ENCODE measurements at regions not wholly inside any gene's neighbourhood (a gene's known extent, or its start where the extent isn't known, plus 50 kb on each side); places are given as distances from the start of the nearest gene placed in this dataset.

DNA sequence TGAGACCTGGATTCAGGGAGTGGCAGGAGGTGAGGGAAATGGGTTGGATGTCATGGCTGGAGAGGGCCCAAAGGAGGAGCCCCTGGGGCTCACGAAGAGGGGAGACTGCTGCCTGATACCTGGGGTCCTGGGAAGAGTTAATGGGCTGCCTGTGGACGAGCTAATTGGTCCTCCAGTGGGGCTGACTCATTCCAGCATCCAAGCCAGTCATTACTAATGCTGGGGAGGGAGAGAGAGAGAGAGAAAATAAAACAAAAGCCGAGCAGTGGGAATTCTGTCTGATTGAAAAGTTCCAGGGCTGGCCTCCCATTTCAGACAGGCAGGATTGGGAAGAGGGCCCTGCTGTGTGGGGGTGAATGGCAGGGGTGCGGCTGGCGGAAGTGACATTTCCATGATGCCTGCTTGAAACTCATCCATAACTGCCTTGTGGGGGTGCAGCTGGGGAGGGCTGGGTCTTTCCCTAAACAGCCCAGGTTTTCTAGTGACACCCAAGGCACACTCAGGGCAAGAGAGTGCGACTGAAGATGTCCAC lies 297.8 kb downstream of the RPS24 start:
- H3K4me2 ChIP-seq = peak overlapping the region; percentile 32; the same call in 1 of the 2 replicates
- WGBS (ENCODE audit: low lambda C conversion rate) = 57% methylated on average over 6 of the region's 6 CpGs
- H3K9ac ChIP-seq = no peak overlapping the region
- TF ChIP-seq MXI1 (IDR thresholded peaks at IDR 0.05; ENCODE audit: low read depth, low read length) = no peak
- no peak for TF ChIP-seq SIN3A (IDR thresholded peaks at IDR 0.05; ENCODE audit: borderline replicate concordance, low read depth, low read length)
- TF ChIP-seq, protein P1, sequence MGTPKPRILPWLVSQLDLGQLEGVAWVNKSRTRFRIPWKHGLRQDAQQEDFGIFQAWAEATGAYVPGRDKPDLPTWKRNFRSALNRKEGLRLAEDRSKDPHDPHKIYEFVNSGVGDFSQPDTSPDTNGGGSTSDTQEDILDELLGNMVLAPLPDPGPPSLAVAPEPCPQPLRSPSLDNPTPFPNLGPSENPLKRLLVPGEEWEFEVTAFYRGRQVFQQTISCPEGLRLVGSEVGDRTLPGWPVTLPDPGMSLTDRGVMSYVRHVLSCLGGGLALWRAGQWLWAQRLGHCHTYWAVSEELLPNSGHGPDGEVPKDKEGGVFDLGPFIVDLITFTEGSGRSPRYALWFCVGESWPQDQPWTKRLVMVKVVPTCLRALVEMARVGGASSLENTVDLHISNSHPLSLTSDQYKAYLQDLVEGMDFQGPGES (IDR thresholded peaks at IDR 0.05; ENCODE audit: low read depth, low read length) = no peak
- 0 out of 2 replicates have a peak, but pooled peaks have one; percentile 19 for TF ChIP-seq TEAD4 (IDR thresholded peaks at IDR 0.05; ENCODE audit: borderline replicate concordance, insufficient read depth)
- TF ChIP-seq, protein P2, sequence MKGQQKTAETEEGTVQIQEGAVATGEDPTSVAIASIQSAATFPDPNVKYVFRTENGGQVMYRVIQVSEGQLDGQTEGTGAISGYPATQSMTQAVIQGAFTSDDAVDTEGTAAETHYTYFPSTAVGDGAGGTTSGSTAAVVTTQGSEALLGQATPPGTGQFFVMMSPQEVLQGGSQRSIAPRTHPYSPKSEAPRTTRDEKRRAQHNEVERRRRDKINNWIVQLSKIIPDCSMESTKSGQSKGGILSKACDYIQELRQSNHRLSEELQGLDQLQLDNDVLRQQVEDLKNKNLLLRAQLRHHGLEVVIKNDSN (IDR thresholded peaks at IDR 0.05; ENCODE audit: borderline replicate concordance, low read depth) = no peak
- no peak for TF ChIP-seq CHD2 (IDR thresholded peaks at IDR 0.05; ENCODE audit: low read length, partially characterized antibody)
- 0 out of 2 replicates have a peak, but pooled peaks have one; percentile 34 for TF ChIP-seq TCF12 (IDR thresholded peaks at IDR 0.05)
- TF ChIP-seq, protein P3, sequence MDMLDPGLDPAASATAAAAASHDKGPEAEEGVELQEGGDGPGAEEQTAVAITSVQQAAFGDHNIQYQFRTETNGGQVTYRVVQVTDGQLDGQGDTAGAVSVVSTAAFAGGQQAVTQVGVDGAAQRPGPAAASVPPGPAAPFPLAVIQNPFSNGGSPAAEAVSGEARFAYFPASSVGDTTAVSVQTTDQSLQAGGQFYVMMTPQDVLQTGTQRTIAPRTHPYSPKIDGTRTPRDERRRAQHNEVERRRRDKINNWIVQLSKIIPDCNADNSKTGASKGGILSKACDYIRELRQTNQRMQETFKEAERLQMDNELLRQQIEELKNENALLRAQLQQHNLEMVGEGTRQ (IDR thresholded peaks at IDR 0.05; ENCODE audit: borderline replicate concordance, low read depth, low read length) = no peak
- TF ChIP-seq FOSL2 (IDR thresholded peaks at IDR 0.05; ENCODE audit: borderline replicate concordance, low read depth) = peak; percentile 62; the same call in 1 of the 2 replicates
- no peak for TF ChIP-seq TAF1 (IDR thresholded peaks at IDR 0.05; ENCODE audit: borderline replicate concordance, low read depth, low read length)
- TF ChIP-seq RCOR1 (IDR thresholded peaks at IDR 0.05; ENCODE audit: low read length) = no peak
- no peak for TF ChIP-seq YY1 (IDR thresholded peaks at IDR 0.05; ENCODE audit: low read depth)
- TF ChIP-seq MEF2A (IDR thresholded peaks at IDR 0.05; ENCODE audit: borderline replicate concordance, low read depth) = no peak
- peak; percentile 19; the same call in 1 of the 2 replicates for TF ChIP-seq NFIC (IDR thresholded peaks at IDR 0.05; ENCODE audit: borderline replicate concordance)
- TF ChIP-seq, protein P4, sequence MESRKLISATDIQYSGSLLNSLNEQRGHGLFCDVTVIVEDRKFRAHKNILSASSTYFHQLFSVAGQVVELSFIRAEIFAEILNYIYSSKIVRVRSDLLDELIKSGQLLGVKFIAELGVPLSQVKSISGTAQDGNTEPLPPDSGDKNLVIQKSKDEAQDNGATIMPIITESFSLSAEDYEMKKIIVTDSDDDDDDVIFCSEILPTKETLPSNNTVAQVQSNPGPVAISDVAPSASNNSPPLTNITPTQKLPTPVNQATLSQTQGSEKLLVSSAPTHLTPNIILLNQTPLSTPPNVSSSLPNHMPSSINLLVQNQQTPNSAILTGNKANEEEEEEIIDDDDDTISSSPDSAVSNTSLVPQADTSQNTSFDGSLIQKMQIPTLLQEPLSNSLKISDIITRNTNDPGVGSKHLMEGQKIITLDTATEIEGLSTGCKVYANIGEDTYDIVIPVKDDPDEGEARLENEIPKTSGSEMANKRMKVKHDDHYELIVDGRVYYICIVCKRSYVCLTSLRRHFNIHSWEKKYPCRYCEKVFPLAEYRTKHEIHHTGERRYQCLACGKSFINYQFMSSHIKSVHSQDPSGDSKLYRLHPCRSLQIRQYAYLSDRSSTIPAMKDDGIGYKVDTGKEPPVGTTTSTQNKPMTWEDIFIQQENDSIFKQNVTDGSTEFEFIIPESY (IDR thresholded peaks at IDR 0.05; ENCODE audit: borderline replicate concordance, low read depth) = no peak
- no peak for TF ChIP-seq RXRA (IDR thresholded peaks at IDR 0.05; ENCODE audit: borderline replicate concordance, low read depth)
- TF ChIP-seq, protein P5, sequence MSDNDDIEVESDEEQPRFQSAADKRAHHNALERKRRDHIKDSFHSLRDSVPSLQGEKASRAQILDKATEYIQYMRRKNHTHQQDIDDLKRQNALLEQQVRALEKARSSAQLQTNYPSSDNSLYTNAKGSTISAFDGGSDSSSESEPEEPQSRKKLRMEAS (IDR thresholded peaks at IDR 0.05; ENCODE audit: low read depth) = no peak
- no peak for TF ChIP-seq RAD21 (IDR thresholded peaks at IDR 0.05; ENCODE audit: low read length)
- no peak for TF ChIP-seq GATA2 (CRISPR knock-in tag; IDR thresholded peaks at IDR 0.05)
- TF ChIP-seq ELF1 (IDR thresholded peaks at IDR 0.05) = no peak
- TF ChIP-seq NRF1 (IDR thresholded peaks at IDR 0.05; ENCODE audit: low read depth, low read length) = no peak
- TF ChIP-seq, protein P6, sequence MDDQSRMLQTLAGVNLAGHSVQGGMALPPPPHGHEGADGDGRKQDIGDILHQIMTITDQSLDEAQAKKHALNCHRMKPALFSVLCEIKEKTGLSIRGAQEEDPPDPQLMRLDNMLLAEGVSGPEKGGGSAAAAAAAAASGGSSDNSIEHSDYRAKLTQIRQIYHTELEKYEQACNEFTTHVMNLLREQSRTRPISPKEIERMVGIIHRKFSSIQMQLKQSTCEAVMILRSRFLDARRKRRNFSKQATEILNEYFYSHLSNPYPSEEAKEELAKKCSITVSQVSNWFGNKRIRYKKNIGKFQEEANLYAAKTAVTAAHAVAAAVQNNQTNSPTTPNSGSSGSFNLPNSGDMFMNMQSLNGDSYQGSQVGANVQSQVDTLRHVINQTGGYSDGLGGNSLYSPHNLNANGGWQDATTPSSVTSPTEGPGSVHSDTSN (IDR thresholded peaks at IDR 0.05) = peak; percentile 20; the same call in 1 of the 2 replicates
- TF ChIP-seq FOXM1 (IDR thresholded peaks at IDR 0.05; ENCODE audit: low read depth) = no peak
- TF ChIP-seq POLR2AphosphoS5 (IDR thresholded peaks at IDR 0.05; ENCODE audit: low read depth, low read length) = no peak
- TF ChIP-seq RFX5 (IDR thresholded peaks at IDR 0.05; ENCODE audit: low read length) = no peak
- TF ChIP-seq FOXJ3 (CRISPR knock-in tag; IDR thresholded peaks at IDR 0.05) = no peak
- no peak for TF ChIP-seq EP300 (IDR thresholded peaks at IDR 0.05; ENCODE audit: borderline replicate concordance in 1 of 2, low read depth in 1 of 2, low read length in 1 of 2)

More for the DNA sequence above, 297.8 kb downstream of the RPS24 start:
- Histone ChIP-seq H3K27ac (ENCODE audit: low read depth in 2 of 2, low read length in 1 of 2) (peak overlapping the region in 1 of 2 experiments; percentile 57; a peak in 3 of 4 replicates), H4K20me1 (ENCODE audit: insufficient read depth) (no peaks in the 10 kb centered on the region), H3F3A (replicated peaks; ENCODE audit: insufficient read depth) (peaks cover 20% of the 10 kb centered on the region), H3K79me2 (ENCODE audit: insufficient read depth) (no peaks in the 10 kb centered on the region), H3K4me1 (ENCODE audit: control insufficient read depth in 1 of 2, insufficient read depth in 2 of 2, low read depth in 1 of 2, low read length in 1 of 2) (peaks cover 22 to 24% of the 10 kb centered on the region in 2 experiments; a peak in 3 of 4 replicates), H3K9me3 (peaks cover 7% of the 10 kb centered on the region), H3K36me3 (replicated peaks in 1 of 2; ENCODE audit: control insufficient read depth in 1 of 2, insufficient read depth in 2 of 2, low read length in 1 of 2) (no peaks in the 10 kb centered on the region), H3K9me2 (no peaks in the 10 kb centered on the region), H3K4me3 (ENCODE audit: low read depth in 2 of 2, low read length in 1 of 2) (no peak overlapping the region), H2AFZ (ENCODE audit: low read depth) (0 out of 2 replicates have a peak overlapping the region, but pooled peaks have one; percentile 29), H3K27me3 (ENCODE audit: insufficient read depth) (no peaks in the 10 kb centered on the region)
- DNase-seq = no peak
- ChIA-PET POLR2A (no interaction called here), CTCF (no interaction called here)
